IMR-90 (cell line): ENCODE measurements at regions not wholly inside any gene's neighbourhood (a gene's known extent, or its start where the extent isn't known, plus 50 kb on each side); places are given as distances from the start of the nearest gene placed in this dataset.

ENCODE experiments used
- ATAC-seq: fragments of 200-7000 bp; cut with Tn5 transposase; 2 replicates; pipeline ENCODE4 v1.9.1; 2020; ENCODE audit warnings: low read depth, mild to moderate bottlenecking, moderate library complexity
- BruUV-seq: library from RNA; stranded (reverse); fragments of 400-500 nt; replicated peaks from 2 replicates; lab custom pipeline; 2021; lab: Mats Ljungman, UMichigan
- CTCF ChIA-PET: fragments of 300-600 bp; formaldehyde crosslinking; extraction: SDS; loops from one replicate; lab custom pipeline; 2021; ENCODE audit warnings: antibody characterized with exemption; lab: Yijun Ruan, JAX
- POLR2A ChIA-PET: fragments of 300-600 bp; sonication (Branson Sonifier 250); formaldehyde crosslinking; loops from one replicate; lab custom pipeline; 2022; ENCODE audit warnings: antibody characterized with exemption; ENCODE audit not compliant: unreplicated experiment; lab: Charles Lee
- DNase-seq: peaks from one replicate; pipeline ENCODE4 v3.0.0; 2013
- H2AFZ ChIP-seq: replicated peaks from 2 replicates; pipeline ENCODE3; 2013; ENCODE audit warnings: low read length, mild to moderate bottlenecking; ENCODE audit not compliant: poor library complexity
- H2AK5ac ChIP-seq: 2 replicates; pipeline ENCODE4 v1.6.1; 2013; ENCODE audit warnings: low read depth, low read length, inconsistent platforms
- H2AK9ac ChIP-seq: replicated peaks from 2 replicates; pipeline ENCODE3; 2013; ENCODE audit warnings: mild to moderate bottlenecking, low read depth, low read length, moderate library complexity; ENCODE audit not compliant: poor library complexity
- H2BK120ac ChIP-seq: 2 replicates; pipeline ENCODE4 v1.6.1; 2013; ENCODE audit warnings: low read depth, low read length, inconsistent platforms
- H2BK15ac ChIP-seq: 3 replicates; pipeline ENCODE4 v1.6.1; 2013; ENCODE audit warnings: low read depth, low read length, inconsistent platforms
- H2BK20ac ChIP-seq: 2 replicates; pipeline ENCODE4 v1.6.1; 2013; ENCODE audit warnings: low read depth, mild to moderate bottlenecking, inconsistent platforms, low read length, moderate library complexity
- H2BK5ac ChIP-seq: 2 replicates; pipeline ENCODE4 v1.6.1; 2013; ENCODE audit warnings: mild to moderate bottlenecking, low read depth, low read length, inconsistent platforms; ENCODE audit not compliant: poor library complexity, severe bottlenecking
- H3K14ac ChIP-seq: replicated peaks from 2 replicates; pipeline ENCODE4 v1.6.1; 2013; ENCODE audit warnings: low read depth, low read length, inconsistent platforms
- H3K18ac ChIP-seq: 2 replicates; pipeline ENCODE4 v1.6.1; 2013; ENCODE audit warnings: low read depth, low read length, control low read depth
- H3K23ac ChIP-seq: 2 replicates; pipeline ENCODE4 v1.6.1; 2013; ENCODE audit warnings: low read depth, low read length, inconsistent platforms
- H3K27ac ChIP-seq: 2 replicates; pipeline ENCODE4 v1.5.1; 2013; ENCODE audit warnings: mild to moderate bottlenecking, control low read depth, low read length; ENCODE audit not compliant: insufficient read depth
- H3K27me3 ChIP-seq: 2 replicates; pipeline ENCODE4 v1.6.1; 2013; ENCODE audit warnings: low read length; ENCODE audit not compliant: control insufficient read depth, insufficient read depth
- H3K36me3 ChIP-seq: 2 replicates; pipeline ENCODE4 v1.6.1; 2013; ENCODE audit warnings: low read length, mixed read lengths; ENCODE audit not compliant: control insufficient read depth, insufficient read depth
- H3K4ac ChIP-seq: 2 replicates; pipeline ENCODE4 v1.6.1; 2013; ENCODE audit warnings: low read depth, low read length, inconsistent platforms
- H3K4me1 ChIP-seq: 2 replicates; pipeline ENCODE4 v1.6.1; 2013; ENCODE audit warnings: low read length, mixed read lengths; ENCODE audit not compliant: control insufficient read depth, insufficient read depth
- H3K4me2 ChIP-seq: 2 replicates; pipeline ENCODE4 v1.6.1; 2013; ENCODE audit warnings: low read depth, mild to moderate bottlenecking, control low read depth, low read length, moderate library complexity
- H3K4me3 ChIP-seq: 2 replicates; pipeline ENCODE4 v1.5.1; 2013; ENCODE audit warnings: low read depth, mild to moderate bottlenecking, control low read depth, low read length, moderate library complexity; ENCODE audit not compliant: insufficient read depth
- H3K56ac ChIP-seq: 2 replicates; pipeline ENCODE4 v1.6.1; 2013; ENCODE audit warnings: low read length, inconsistent platforms; ENCODE audit not compliant: insufficient read depth; ENCODE audit errors: extremely low read depth
- H3K79me1 ChIP-seq, 2 experiments: 2 replicates each; pipeline ENCODE4 v1.6.1; 2013; ENCODE audit warnings: low read length in 2 of 2, inconsistent platforms in 1 of 2, low read depth in 1 of 2
- H3K9ac ChIP-seq: 2 replicates; pipeline ENCODE4 v1.6.1; 2013; ENCODE audit warnings: low read depth, low read length, control low read depth
- H3K9me1 ChIP-seq: 2 replicates; pipeline ENCODE4 v1.6.1; 2013; ENCODE audit warnings: low read length, inconsistent platforms; ENCODE audit not compliant: insufficient read depth
- H3K9me3 ChIP-seq: 2 replicates; pipeline ENCODE4 v1.6.1; 2013; ENCODE audit warnings: low read length; ENCODE audit not compliant: control insufficient read depth, insufficient read depth
- H4K20me1 ChIP-seq: 2 replicates; pipeline ENCODE4 v1.6.1; 2013; ENCODE audit warnings: low read length, inconsistent platforms; ENCODE audit not compliant: insufficient read depth
- H4K5ac ChIP-seq: 2 replicates; pipeline ENCODE4 v1.6.1; 2013; ENCODE audit warnings: mild to moderate bottlenecking, low read depth, low read length, control low read depth
- H4K8ac ChIP-seq, 2 experiments: 2 replicates each; pipeline ENCODE4 v1.6.1; 2013; ENCODE audit warnings: low read depth in 2 of 2, low read length in 2 of 2, control low read depth in 1 of 2, inconsistent platforms in 1 of 2
- H4K91ac ChIP-seq: 2 replicates; pipeline ENCODE4 v1.6.1; 2013; ENCODE audit warnings: low read depth, low read length, inconsistent platforms; ENCODE audit not compliant: insufficient read depth
- BHLHE40 ChIP-seq: fragments of 150-350 bp; IDR thresholded peaks from 2 replicates; pipeline ENCODE4 v1.6.1; 2016; ENCODE audit warnings: mild to moderate bottlenecking, low read depth, low read length
- CEBPB ChIP-seq: IDR thresholded peaks from 2 replicates; pipeline ENCODE4 v1.6.1; 2012; ENCODE audit warnings: low read depth, low read length, improper control_type of control experiment
- CHD1 ChIP-seq: IDR thresholded peaks from 2 replicates; pipeline ENCODE4 v1.6.1; 2012; ENCODE audit warnings: low read depth, low read length, improper control_type of control experiment
- CTCF ChIP-seq: conservative IDR thresholded peaks from 2 replicates; pipeline ENCODE4 v1.5.1; 2012; ENCODE audit warnings: mild to moderate bottlenecking, low read depth, low read length, improper control_type of control experiment
- ELK1 ChIP-seq: fragments of 150-350 bp; IDR thresholded peaks from 2 replicates; pipeline ENCODE4 v1.6.1; 2016; ENCODE audit warnings: low read depth, mild to moderate bottlenecking, low read length, moderate library complexity, borderline replicate concordance
- FOS ChIP-seq: fragments of 150-350 bp; IDR thresholded peaks from 2 replicates; pipeline ENCODE4 v1.6.1; 2016; ENCODE audit warnings: low read depth, low read length
- MAFK ChIP-seq: IDR thresholded peaks from 2 replicates; pipeline ENCODE4 v1.6.1; 2012; ENCODE audit warnings: low read depth, low read length, improper control_type of control experiment
- MAZ ChIP-seq: IDR thresholded peaks from 2 replicates; pipeline ENCODE4 v1.6.1; 2012; ENCODE audit warnings: low read depth, mild to moderate bottlenecking, low read length, improper control_type of control experiment, moderate library complexity, borderline replicate concordance
- MXI1 ChIP-seq: IDR thresholded peaks from 2 replicates; pipeline ENCODE4 v1.6.1; 2012; ENCODE audit warnings: low read depth, mild to moderate bottlenecking, low read length, moderate library complexity, borderline replicate concordance
- NFE2L2 ChIP-seq: fragments of 150-350 bp; IDR thresholded peaks from 2 replicates; pipeline ENCODE4 v1.6.1; 2016; ENCODE audit warnings: low read depth, mild to moderate bottlenecking, low read length
- POLR2A ChIP-seq: IDR thresholded peaks from 2 replicates; pipeline ENCODE4 v1.6.1; 2012; ENCODE audit warnings: mild to moderate bottlenecking, low read depth, low read length
- RAD21 ChIP-seq: IDR thresholded peaks from 2 replicates; pipeline ENCODE4 v1.6.1; 2012; ENCODE audit warnings: low read length, improper control_type of control experiment
- RCOR1 ChIP-seq: IDR thresholded peaks from 2 replicates; pipeline ENCODE4 v1.6.1; 2012; ENCODE audit warnings: mild to moderate bottlenecking, low read length, improper control_type of control experiment; ENCODE audit not compliant: insufficient replicate concordance
- RFX5 ChIP-seq: IDR thresholded peaks from 2 replicates; pipeline ENCODE4 v1.8.0; 2012; ENCODE audit warnings: low read depth, mild to moderate bottlenecking, low read length, moderate library complexity
- SMC3 ChIP-seq: fragments of 150-350 bp; IDR thresholded peaks from 2 replicates; pipeline ENCODE4 v1.6.1; 2016; ENCODE audit warnings: low read depth, mild to moderate bottlenecking, antibody characterized with exemption, low read length, moderate library complexity
- USF2 ChIP-seq: fragments of 150-350 bp; IDR thresholded peaks from 2 replicates; pipeline ENCODE4 v1.6.1; 2017; ENCODE audit warnings: mild to moderate bottlenecking, antibody characterized with exemption, low read length, low read depth
- WGBS, 2 experiments: methylation state at CpG; one replicate each; pipeline versions ENCODE4 v1.1.5 to v1.1.7; 2013; ENCODE audit warnings: missing lambda C conversion rate in 2 of 2; ENCODE audit not compliant: insufficient read length in 1 of 2; ENCODE audit errors: extremely low coverage in 2 of 2; 5-methylcytosine and 5-hydroxymethylcytosine counted together
- dilution Hi-C: fragments of 300-500 bp; cut with HindIII; formaldehyde crosslinking; loops from one replicate; pipeline ENCODE4 v1.14.3; 2018; ENCODE audit warnings: low sequenced_read_pairs; ENCODE audit not compliant: unreplicated experiment
- in situ Hi-C: fragments of 300-500 bp; cut with MboI; formaldehyde crosslinking; loops from 3 replicates; pipeline ENCODE4 v1.14.3; 2019; ENCODE audit warnings: low sequenced_read_pairs, inconsistent platforms, mixed read lengths
- intact Hi-C: fragments of 100-400 bp; cut with micrococcal nuclease; formaldehyde crosslinking; loops from 2 replicates; pipeline ENCODE4 v1.10.0; 2022

GRCh38 chr2:193778293-193778692 is 1583.6 kb upstream of the TMEFF2 start:
- Histone ChIP-seq H2AFZ (no peak overlapping the region), H3K4me3 (no peak overlapping the region), H2BK5ac (no peak overlapping the region), H2BK120ac (no peak overlapping the region), H3K14ac (no peak overlapping the region), H3K4ac (no peak overlapping the region), H4K91ac (no peak overlapping the region), H3K23ac (no peak overlapping the region), H3K9ac (no peak overlapping the region), H3K18ac (no peak overlapping the region), H4K20me1 (no peaks in the 10 kb centered on the region), H2AK9ac (no peak overlapping the region), H3K79me1 (no peaks in the 10 kb centered on the region), H3K9me1 (no peaks in the 10 kb centered on the region), H3K9me3 (no peaks in the 10 kb centered on the region), H2AK5ac (no peak overlapping the region), H3K4me1 (no peaks in the 10 kb centered on the region), H4K8ac (no peak overlapping the region), H3K36me3 (no peaks in the 10 kb centered on the region), H3K27ac (no peak overlapping the region), H3K4me2 (no peak overlapping the region), H2BK15ac (no peak overlapping the region), H3K56ac (no peak overlapping the region), H4K5ac (no peak overlapping the region), H3K27me3 (no peaks in the 10 kb centered on the region), H2BK20ac (no peak overlapping the region)
- ChIA-PET CTCF (no interaction called here), POLR2A (no interaction called here)
- intact Hi-C loops, result no loop called here
- dilution Hi-C loops, result no loop called here
- no peak for ATAC-seq
- TF ChIP-seq MAFK (no peak), POLR2A (no peak), BHLHE40 (no peak), MAZ (no peak), FOS (no peak), RAD21 (no peak), CTCF (no peak), RFX5 (no peak), USF2 (no peak), NFE2L2 (no peak), MXI1 (no peak), ELK1 (no peak), RCOR1 (no peak), CEBPB (no peak), SMC3 (no peak), CHD1 (no peak)
- BruUV-seq, result no TSS peak
- DNase-seq, result no peak
- WGBS, 2 experiments, result no CpG with 5 or more reads among the region's 4 CpGs
- in situ Hi-C loops, result no loop called here
